Brain microvascular endothelial cell (primary cell): ENCODE measurements at regions not wholly inside any gene's neighbourhood (a gene's known extent, or its start where the extent isn't known, plus 50 kb on each side); places are given as distances from the start of the nearest gene placed in this dataset.

Experiments used
- DNase-seq: peaks from one replicate; pipeline ENCODE4 v3.0.0-alpha.2; 2020
- H3K27ac ChIP-seq: fragments of 250-450 bp; sonication (Bioruptor Pico); 2 replicates; pipeline ENCODE4 v1.5.1; 2020; ENCODE audit warnings: mild to moderate bottlenecking, moderate library complexity
- H3K27me3 ChIP-seq: fragments of 250-450 bp; sonication (Bioruptor Pico); replicated peaks from 2 replicates; pipeline ENCODE4 v1.5.1; 2020; ENCODE audit warnings: mild to moderate bottlenecking
- H3K36me3 ChIP-seq: fragments of 250-450 bp; sonication (Bioruptor Pico); replicated peaks from 2 replicates; pipeline ENCODE4 v1.5.1; 2020; ENCODE audit warnings: mild to moderate bottlenecking
- H3K4me3 ChIP-seq: 2 replicates; pipeline ENCODE4 v1.5.1; 2011; ENCODE audit warnings: low read depth, mild to moderate bottlenecking, control low read depth, low read length, moderate library complexity
- in situ Hi-C: cut with HindIII; loops from 2 replicates; pipeline ENCODE4 v1.10.0; 2017; ENCODE audit warnings: low sequenced_read_pairs, low pct_ligation_motif_present
- TF ChIP-seq, protein P1 (sequence below): IDR thresholded peaks from 2 replicates; pipeline ENCODE4 v1.5.1; 2011; ENCODE audit warnings: low read depth, mild to moderate bottlenecking, moderate library complexity, low read length, control low read depth, inconsistent platforms; ENCODE audit errors: missing control alignments

DNA sequence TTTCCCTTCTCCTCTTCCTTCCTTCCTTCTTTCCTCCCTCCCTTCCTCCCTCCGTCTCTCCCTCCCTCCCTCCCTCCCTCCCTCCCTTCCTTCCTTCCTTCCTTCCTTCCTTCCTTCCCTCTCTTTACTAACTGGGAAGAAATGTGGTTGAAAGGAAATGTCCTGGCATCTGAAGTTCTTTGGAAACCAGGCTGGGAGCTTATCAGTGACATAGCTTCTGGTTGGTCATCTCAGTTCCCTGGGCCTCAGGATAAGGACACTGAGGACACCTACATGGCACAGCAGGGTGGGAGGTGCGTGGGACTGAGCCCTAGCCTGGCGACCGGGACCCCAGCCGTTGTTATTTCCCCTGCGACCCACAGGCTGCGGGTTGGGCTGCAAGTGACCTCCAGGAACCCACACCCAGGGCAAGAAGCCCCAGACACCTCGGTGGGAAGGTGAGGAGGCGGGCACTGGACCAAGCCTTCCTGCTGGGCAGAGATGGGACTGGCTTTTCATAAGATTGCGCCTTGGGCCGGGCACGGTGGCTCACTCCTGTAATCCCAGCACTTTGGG is 1486.5 kb downstream of the TBC1D22A start:
- TF ChIP-seq, protein P1, sequence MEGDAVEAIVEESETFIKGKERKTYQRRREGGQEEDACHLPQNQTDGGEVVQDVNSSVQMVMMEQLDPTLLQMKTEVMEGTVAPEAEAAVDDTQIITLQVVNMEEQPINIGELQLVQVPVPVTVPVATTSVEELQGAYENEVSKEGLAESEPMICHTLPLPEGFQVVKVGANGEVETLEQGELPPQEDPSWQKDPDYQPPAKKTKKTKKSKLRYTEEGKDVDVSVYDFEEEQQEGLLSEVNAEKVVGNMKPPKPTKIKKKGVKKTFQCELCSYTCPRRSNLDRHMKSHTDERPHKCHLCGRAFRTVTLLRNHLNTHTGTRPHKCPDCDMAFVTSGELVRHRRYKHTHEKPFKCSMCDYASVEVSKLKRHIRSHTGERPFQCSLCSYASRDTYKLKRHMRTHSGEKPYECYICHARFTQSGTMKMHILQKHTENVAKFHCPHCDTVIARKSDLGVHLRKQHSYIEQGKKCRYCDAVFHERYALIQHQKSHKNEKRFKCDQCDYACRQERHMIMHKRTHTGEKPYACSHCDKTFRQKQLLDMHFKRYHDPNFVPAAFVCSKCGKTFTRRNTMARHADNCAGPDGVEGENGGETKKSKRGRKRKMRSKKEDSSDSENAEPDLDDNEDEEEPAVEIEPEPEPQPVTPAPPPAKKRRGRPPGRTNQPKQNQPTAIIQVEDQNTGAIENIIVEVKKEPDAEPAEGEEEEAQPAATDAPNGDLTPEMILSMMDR: no peak
- no peak overlapping the region for H3K27ac ChIP-seq
- no peaks in the 10 kb centered on the region for H3K27me3 ChIP-seq
- in situ Hi-C loops: no loop called here
- no peak overlapping the region for H3K4me3 ChIP-seq
- H3K36me3 ChIP-seq: no peaks in the 10 kb centered on the region
- no peak for DNase-seq

DNA sequence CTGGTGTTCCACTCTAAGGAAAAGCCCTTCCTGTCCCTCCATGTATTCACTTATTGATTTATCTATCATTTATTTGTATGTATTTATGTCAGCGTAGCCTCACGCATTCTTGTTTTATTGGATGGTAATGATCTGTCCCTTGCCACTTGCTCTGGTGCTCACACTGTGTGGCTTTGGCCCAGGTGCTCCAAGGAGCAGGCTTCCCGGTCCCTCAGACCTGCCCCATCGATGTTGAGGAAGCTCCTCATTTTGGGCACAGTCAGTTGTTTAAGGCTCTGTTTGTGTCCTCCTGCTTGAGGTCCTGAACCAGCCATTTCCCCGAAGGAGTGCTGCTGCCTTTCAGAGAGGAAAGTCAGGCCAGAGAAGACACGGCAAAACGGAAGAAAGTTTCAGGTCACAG is 1485.4 kb downstream of the TBC1D22A start:
- Histone ChIP-seq H3K27me3 (no peaks in the 10 kb centered on the region), H3K27ac (no peak overlapping the region), H3K4me3 (no peak overlapping the region), H3K36me3 (no peaks in the 10 kb centered on the region)
- TF ChIP-seq, protein P1: no peak
- in situ Hi-C loops: no loop called here
- DNase-seq: no peak

DNA sequence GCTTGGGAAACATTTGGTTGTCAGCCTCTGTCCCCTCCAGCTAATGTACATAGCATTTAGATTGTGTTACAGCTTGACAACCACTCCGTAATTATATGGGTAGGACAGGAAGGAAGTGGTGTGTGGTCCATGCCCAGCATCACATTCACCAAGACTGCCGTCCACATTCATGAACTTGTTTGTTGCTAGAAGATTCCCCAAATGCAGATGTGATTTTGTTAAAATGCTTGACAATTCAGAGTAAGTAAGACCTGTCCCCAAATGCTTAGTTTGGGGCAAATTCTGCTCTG is 1482.7 kb downstream of the TBC1D22A start:
- in situ Hi-C loops: no loop called here
- no peak overlapping the region for H3K4me3 ChIP-seq
- H3K27ac ChIP-seq: no peak overlapping the region
- no peaks in the 10 kb centered on the region for H3K36me3 ChIP-seq
- TF ChIP-seq, protein P1: no peak
- DNase-seq: no peak
- no peaks in the 10 kb centered on the region for H3K27me3 ChIP-seq

DNA sequence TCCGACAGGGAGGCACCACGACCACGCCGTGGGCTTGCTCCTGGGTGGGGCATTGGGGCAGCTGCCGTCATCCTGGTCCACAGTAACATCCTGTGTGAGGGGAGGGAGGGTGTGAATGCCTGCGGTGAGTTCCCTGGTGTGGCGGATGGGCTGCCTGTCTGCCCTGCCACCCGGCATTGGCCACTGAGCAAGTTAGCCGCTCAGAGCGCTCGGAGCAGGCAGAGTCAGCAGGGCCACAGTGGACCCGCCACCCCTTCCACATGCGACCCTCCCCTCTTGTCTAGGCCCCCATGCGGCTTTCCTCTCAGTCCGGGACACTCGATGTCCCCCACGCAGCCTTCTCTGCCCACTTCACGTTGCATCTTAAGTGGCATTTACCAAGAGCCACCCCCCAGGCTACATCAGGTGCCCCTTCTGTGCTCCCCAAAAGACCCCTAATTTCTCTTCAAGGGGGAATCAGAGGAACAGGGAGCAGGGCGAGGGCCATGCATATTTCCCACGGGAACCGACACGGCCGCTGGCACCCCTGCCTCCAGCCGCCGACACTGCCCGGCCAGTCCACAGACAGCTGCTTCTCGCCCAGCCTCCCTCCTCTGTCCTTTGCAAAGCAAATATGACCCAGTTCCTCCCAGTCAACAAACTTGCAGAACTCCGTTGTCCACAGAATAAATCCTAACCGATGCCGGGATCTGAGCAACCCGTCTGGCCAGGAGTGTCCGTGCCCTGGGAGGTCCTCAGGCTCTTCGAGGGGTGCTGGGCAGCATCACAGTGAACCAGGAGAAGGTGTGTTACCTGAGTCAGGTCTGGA is 1482.1 kb downstream of the TBC1D22A start:
- Histone ChIP-seq H3K4me3 (no peak overlapping the region), H3K27ac (no peak overlapping the region), H3K36me3 (no peaks in the 10 kb centered on the region), H3K27me3 (no peaks in the 10 kb centered on the region)
- TF ChIP-seq, protein P1: no peak
- in situ Hi-C loops: no loop called here
- DNase-seq: no peak

DNA sequence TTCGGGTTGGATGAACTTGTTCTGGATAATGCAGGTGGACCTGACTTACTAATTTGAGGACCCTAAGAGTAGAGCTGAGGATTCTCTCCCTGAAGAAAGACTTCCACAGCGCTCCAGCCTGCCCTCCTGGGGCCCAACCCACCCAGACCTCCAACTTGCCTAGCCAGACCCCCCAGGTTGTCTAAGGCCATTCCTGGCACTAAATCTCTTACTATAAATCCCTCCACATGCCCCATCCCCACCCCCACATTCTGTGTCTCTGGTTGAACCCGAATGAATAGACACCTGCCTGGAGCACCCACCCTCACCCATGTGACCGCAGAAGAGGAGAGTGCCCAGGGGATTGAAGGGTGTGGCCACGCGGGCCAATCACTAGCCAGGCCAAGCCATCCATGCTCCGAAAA is 1480.0 kb downstream of the TBC1D22A start:
- in situ Hi-C loops: no loop called here
- Histone ChIP-seq H3K27me3 (no peaks in the 10 kb centered on the region), H3K36me3 (no peaks in the 10 kb centered on the region), H3K4me3 (no peak overlapping the region), H3K27ac (no peak overlapping the region)
- TF ChIP-seq, protein P1: no peak
- DNase-seq: no peak

DNA sequence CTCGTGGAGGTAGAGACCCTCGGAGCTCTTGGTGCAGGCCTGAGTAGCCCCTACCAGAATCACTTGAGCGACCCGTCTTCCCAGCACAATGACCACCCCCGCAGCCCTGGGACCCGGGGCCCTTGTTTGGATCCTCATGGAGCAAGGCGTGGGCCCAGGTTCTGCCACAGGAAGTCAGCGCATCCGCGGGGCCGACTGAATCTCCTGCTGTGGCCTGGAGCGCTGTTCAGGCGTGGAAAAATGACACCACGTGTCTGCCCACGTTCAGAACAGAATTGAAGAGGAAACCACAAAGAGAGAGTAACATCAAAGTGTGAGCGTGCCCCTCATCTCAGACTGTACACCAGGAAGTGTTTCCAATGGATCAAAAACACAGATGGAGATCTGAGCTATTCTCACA is 1479.2 kb downstream of the TBC1D22A start:
- no peak for DNase-seq
- TF ChIP-seq, protein P1: no peak
- in situ Hi-C loops: no loop called here

More for the DNA sequence above, 1479.2 kb downstream of the TBC1D22A start:
- Histone ChIP-seq H3K27me3 (no peaks in the 10 kb centered on the region), H3K27ac (no peak overlapping the region), H3K4me3 (no peak overlapping the region), H3K36me3 (no peaks in the 10 kb centered on the region)
